GM23338 (cell line): ENCODE measurements at regions not wholly inside any gene's neighbourhood (a gene's known extent, or its start where the extent isn't known, plus 50 kb on each side); places are given as distances from the start of the nearest gene placed in this dataset.

Experiments
- ATAC-seq: fragments of 200-7000 bp; cut with Tn5 transposase; 3 replicates; pipeline ENCODE4 v1.9.1; 2020
- DNase-seq: peaks from one replicate; pipeline ENCODE4 v3.0.0-alpha.2; 2015; ENCODE audit warnings: low spot score
- H2AFZ ChIP-seq: fragments of 200-600 bp; sonication (generic); 2 replicates; pipeline ENCODE4 v1.8.0; 2016; ENCODE audit warnings: antibody characterized with exemption, mild to moderate bottlenecking, moderate library complexity
- H3F3A ChIP-seq: fragments of 200-600 bp; sonication (generic); replicated peaks from 2 replicates; pipeline ENCODE4 v1.8.0; 2017; ENCODE audit warnings: antibody characterized with exemption, mixed run types, low read depth
- H3K27ac ChIP-seq: fragments of 200-600 bp; sonication (generic); 2 replicates; pipeline ENCODE4 v1.6.1; 2016; ENCODE audit warnings: low read depth
- H3K27me3 ChIP-seq: fragments of 200-600 bp; sonication (generic); 2 replicates; pipeline ENCODE4 v1.8.0; 2016; ENCODE audit warnings: mild to moderate bottlenecking, mixed run types, moderate library complexity; ENCODE audit not compliant: insufficient read depth
- H3K36me3 ChIP-seq: fragments of 200-600 bp; sonication (generic); 2 replicates; pipeline ENCODE4 v1.8.0; 2016; ENCODE audit warnings: mild to moderate bottlenecking; ENCODE audit not compliant: insufficient read depth
- H3K4me1 ChIP-seq: fragments of 200-600 bp; sonication (generic); 2 replicates; pipeline ENCODE4 v1.8.0; 2016; ENCODE audit warnings: mild to moderate bottlenecking, moderate library complexity; ENCODE audit not compliant: insufficient read depth
- H3K4me2 ChIP-seq: fragments of 200-600 bp; sonication (generic); 2 replicates; pipeline ENCODE4 v1.7.1; 2017; ENCODE audit warnings: mixed run types
- H3K4me3 ChIP-seq: fragments of 200-600 bp; sonication (generic); 2 replicates; pipeline ENCODE4 v1.6.1; 2016; ENCODE audit warnings: mixed run types
- H3K79me2 ChIP-seq: fragments of 200-600 bp; sonication (generic); replicated peaks from 2 replicates; pipeline ENCODE4 v1.8.0; 2017; ENCODE audit warnings: mild to moderate bottlenecking; ENCODE audit not compliant: insufficient read depth
- H3K9me2 ChIP-seq: fragments of 200-600 bp; sonication (generic); 2 replicates; pipeline ENCODE4 v1.8.0; 2017; ENCODE audit not compliant: insufficient read depth
- H4K20me1 ChIP-seq: fragments of 200-600 bp; sonication (generic); replicated peaks from 2 replicates; pipeline ENCODE4 v1.8.0; 2017; ENCODE audit warnings: mild to moderate bottlenecking; ENCODE audit not compliant: insufficient read depth
- H3K27ac Mint-ChIP-seq: 2 replicates; pipeline ENCODE4 v1.8.0; 2020; ENCODE audit warnings: inconsistent platforms, mild to moderate bottlenecking, moderate library complexity, mixed read lengths
- H3K27me3 Mint-ChIP-seq: 3 replicates; pipeline ENCODE4 v1.8.0; 2022; ENCODE audit warnings: low read depth, mild to moderate bottlenecking, moderate library complexity, mixed read lengths, inconsistent platforms; ENCODE audit not compliant: insufficient read depth, poor library complexity
- H3K36me3 Mint-ChIP-seq: 3 replicates; pipeline ENCODE4 v1.8.0; 2021; ENCODE audit warnings: low read depth, mild to moderate bottlenecking, inconsistent platforms, moderate library complexity, mixed read lengths
- H3K4me1 Mint-ChIP-seq: 3 replicates; pipeline ENCODE4 v1.8.0; 2020; ENCODE audit warnings: mild to moderate bottlenecking, inconsistent platforms, mixed read lengths
- H3K4me3 Mint-ChIP-seq: 3 replicates; pipeline ENCODE4 v1.8.0; 2021; ENCODE audit warnings: moderate library complexity, mild to moderate bottlenecking, inconsistent platforms, mixed read lengths
- H3K9me3 Mint-ChIP-seq: 3 replicates; pipeline ENCODE4 v1.8.0; 2020; ENCODE audit warnings: moderate library complexity, mild to moderate bottlenecking, inconsistent platforms, mixed read lengths
- CREB1 ChIP-seq: fragments of 250-450 bp; sonication (Bioruptor Pico); IDR thresholded peaks from 2 replicates; pipeline ENCODE4 v1.5.0; 2020; ENCODE audit warnings: low read depth, mild to moderate bottlenecking, moderate library complexity
- CTCF ChIP-seq, 2 experiments: fragments of 200-600 bp in 1 of 2; sonication (generic) in 1 of 2; conservative IDR thresholded peaks; 2 replicates each; pipeline versions ENCODE4 v1.5.1 to v1.6.1; 2016 to 2017; ENCODE audit warnings: antibody characterized with exemption in 2 of 2, low read depth in 2 of 2, mild to moderate bottlenecking in 2 of 2, moderate library complexity in 1 of 2
- EZH2phosphoT487 ChIP-seq: fragments of 200-600 bp; sonication (generic); IDR thresholded peaks from one replicate; pipeline ENCODE4 v1.8.1; 2018; ENCODE audit warnings: antibody characterized with exemption; ENCODE audit not compliant: unreplicated experiment
- JUNB ChIP-seq: IDR thresholded peaks from one replicate; pipeline ENCODE4 v1.6.1; 2016; ENCODE audit warnings: antibody characterized with exemption; ENCODE audit not compliant: unreplicated experiment
- NANOG ChIP-seq: IDR thresholded peaks from 2 replicates; pipeline ENCODE4 v1.6.1; 2016; ENCODE audit warnings: antibody characterized with exemption, borderline replicate concordance
- REST ChIP-seq: IDR thresholded peaks from one replicate; pipeline ENCODE4 v1.6.1; 2018; ENCODE audit warnings: antibody characterized with exemption; ENCODE audit not compliant: unreplicated experiment
- STAT1 ChIP-seq: IDR thresholded peaks from one replicate; pipeline ENCODE4 v1.6.1; 2016; ENCODE audit warnings: antibody characterized with exemption; ENCODE audit not compliant: unreplicated experiment
- ZNF114 ChIP-seq: fragments of 250-450 bp; sonication (Bioruptor Pico); IDR thresholded peaks from 2 replicates; pipeline ENCODE4 v1.5.0; 2020; ENCODE audit warnings: mild to moderate bottlenecking, moderate library complexity
- ZNF462 ChIP-seq: fragments of 250-450 bp; sonication (Bioruptor Pico); IDR thresholded peaks from 2 replicates; pipeline ENCODE4 v1.5.0; 2020; ENCODE audit warnings: mild to moderate bottlenecking, moderate library complexity

GRCh38 chr3:6091262-6091661, 769.7 kb upstream of the GRM7 start (continued):
- TF ChIP-seq CTCF (conservative IDR thresholded peaks at IDR 0.05; ENCODE audit: low read depth in 2 of 2), result no peak
- TF ChIP-seq REST, result no peak
- no peak for TF ChIP-seq NANOG
- TF ChIP-seq EZH2phosphoT487, result no peak
- no peak for TF ChIP-seq ZNF114

- DNase-seq (no peak), ATAC-seq (no peak)
- Mint-ChIP-seq H3K4me3 (no peak overlapping the region), H3K27me3 (no peaks in the 10 kb centered on the region), H3K27ac (no peak overlapping the region), H3K9me3 (peaks cover 73% of the 10 kb centered on the region), H3K36me3 (no peaks in the 10 kb centered on the region; the same call in 2 of the 3 replicates), H3K4me1 (no peaks in the 10 kb centered on the region)
- no peaks in the 10 kb centered on the region for H4K20me1 ChIP-seq
- H3K79me2 ChIP-seq, result no peaks in the 10 kb centered on the region
- no peak overlapping the region for H3K4me2 ChIP-seq
- H3F3A ChIP-seq, result no peaks in the 10 kb centered on the region
- no peaks in the 10 kb centered on the region for H3K27me3 ChIP-seq
- H3K4me3 ChIP-seq, result no peak overlapping the region
- no peaks in the 10 kb centered on the region for H3K9me2 ChIP-seq
- no peak overlapping the region for H2AFZ ChIP-seq
- H3K36me3 ChIP-seq, result no peaks in the 10 kb centered on the region; the same call in none of the 2 replicates
- H3K4me1 ChIP-seq, result no peaks in the 10 kb centered on the region
- H3K27ac ChIP-seq, result no peak overlapping the region
- TF ChIP-seq STAT1 (no peak), CREB1 (CRISPR knock-in tag) (no peak), ZNF114 (no peak), ZNF462 (CRISPR knock-in tag) (no peak), JUNB (no peak), NANOG (no peak), CTCF (conservative IDR thresholded peaks at IDR 0.05; ENCODE audit: low read depth in 2 of 2) (no peak)
Measured at GRCh38 chr3:6095006-6095405, 765.9 kb upstream of the GRM7 start.
